ENCODE measurements at regions not wholly inside any gene's neighbourhood (a gene's known extent, or its start where the extent isn't known, plus 50 kb on each side); places are given as distances from the start of the nearest gene placed in this dataset.
"Not testable (repeated sequence)": the region's sequence is repeated elsewhere in the genome, so short reads cannot be mapped to it uniquely, and the experiment has no call there.

DNA sequence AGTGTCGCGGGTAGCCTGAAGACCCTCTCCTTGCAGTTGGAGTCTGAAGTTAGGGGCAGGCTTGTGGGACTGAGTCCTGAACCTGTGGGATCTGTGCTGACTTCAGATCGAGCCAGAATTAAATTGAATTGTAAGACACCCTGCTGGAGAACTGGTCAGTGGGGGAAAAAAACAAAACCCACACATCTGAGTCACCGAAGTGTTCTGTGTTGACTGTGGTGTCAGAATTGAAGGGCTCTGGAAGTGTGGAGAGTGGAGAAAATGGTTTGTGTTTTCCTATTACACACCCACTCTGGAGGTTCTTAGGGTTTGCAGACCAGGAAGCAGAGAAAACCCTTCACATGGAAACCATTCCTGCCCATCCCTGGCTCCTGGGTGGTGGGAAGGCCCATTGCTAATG lies 209.5 kb upstream of the GALNT2 start:
- Mint-ChIP-seq H3K27ac (no peak overlapping the region), H3K4me1 (ENCODE audit: low read depth) (peaks cover 11% of the 10 kb centered on the region), H3K4me3 (no peak overlapping the region), H3K9me3 (no peaks in the 10 kb centered on the region), H3K27me3 (ENCODE audit: low read depth) (peaks cover 5% of the 10 kb centered on the region), H3K36me3 (ENCODE audit: insufficient read depth in 2 of 2) (no peaks in the 10 kb centered on the region)
- DNase-seq, result no peak
- no peak for ATAC-seq (replicated peaks in 1 of 2)

DNA sequence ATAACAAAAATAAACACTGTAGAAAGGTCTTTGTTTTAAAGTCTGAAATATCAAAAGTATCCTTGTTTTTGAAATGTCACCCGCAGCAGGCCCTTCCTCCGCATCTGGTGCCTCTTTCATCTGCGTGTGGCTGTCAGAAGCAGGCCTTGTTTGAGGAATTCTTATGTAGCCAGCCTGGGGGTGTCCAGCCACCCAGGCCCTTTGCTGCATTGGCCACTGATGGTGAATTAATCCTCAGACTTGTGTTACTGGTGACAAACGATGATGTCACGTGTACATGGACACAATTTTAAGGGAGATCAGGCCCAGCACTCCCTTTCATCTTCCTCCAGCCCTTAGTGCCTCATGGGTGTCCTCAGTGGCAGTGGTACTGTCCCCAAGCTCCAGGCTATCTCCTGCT lies 208.0 kb upstream of the GALNT2 start:
- no peak for ATAC-seq (replicated peaks in 1 of 2)
- no peak overlapping the region for H3K4me3 Mint-ChIP-seq
- no peaks in the 10 kb centered on the region for H3K9me3 Mint-ChIP-seq
- no peak overlapping the region for H3K27ac Mint-ChIP-seq
- H3K4me1 Mint-ChIP-seq (ENCODE audit: low read depth), result peaks cover 11% of the 10 kb centered on the region
- peaks cover 6% of the 10 kb centered on the region for H3K27me3 Mint-ChIP-seq (ENCODE audit: low read depth)
- no peak for DNase-seq
- H3K36me3 Mint-ChIP-seq (ENCODE audit: insufficient read depth in 2 of 2), result no peaks in the 10 kb centered on the region

DNA sequence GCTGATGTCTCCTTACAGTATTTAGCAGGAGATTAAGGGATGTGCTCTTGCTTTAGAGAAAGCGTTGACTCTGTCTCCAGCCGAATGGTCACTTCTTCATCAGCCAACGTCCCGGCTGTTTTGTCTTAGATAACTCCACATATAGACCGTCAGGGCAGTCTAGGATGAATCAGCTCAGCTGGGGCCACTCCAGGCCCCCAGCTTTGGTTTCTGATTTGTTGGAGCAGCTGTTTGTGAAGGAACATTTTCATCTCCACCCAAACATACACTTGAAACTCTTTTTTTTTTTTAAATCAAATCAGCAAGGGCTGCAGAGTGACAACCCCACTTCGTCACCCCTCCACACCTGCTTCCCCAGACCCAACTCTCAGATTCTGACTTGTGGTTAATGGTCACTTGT lies 206.1 kb upstream of the GALNT2 start:
- H3K36me3 Mint-ChIP-seq (ENCODE audit: insufficient read depth in 2 of 2), result no peaks in the 10 kb centered on the region
- no peak for ATAC-seq (replicated peaks in 1 of 2)
- no peaks in the 10 kb centered on the region for H3K9me3 Mint-ChIP-seq
- H3K4me1 Mint-ChIP-seq (ENCODE audit: low read depth), result peaks cover 9% of the 10 kb centered on the region
- H3K27me3 Mint-ChIP-seq (ENCODE audit: low read depth), result peaks cover 6% of the 10 kb centered on the region
- H3K27ac Mint-ChIP-seq, result no peak overlapping the region
- DNase-seq, result no peak
- H3K4me3 Mint-ChIP-seq, result no peak overlapping the region

- DNase-seq (no peak), ATAC-seq (replicated peaks in 1 of 2) (peak; percentile 22 to 35)
- peaks cover 6% of the 10 kb centered on the region for H3K27me3 Mint-ChIP-seq (ENCODE audit: low read depth)
- no peaks in the 10 kb centered on the region for H3K36me3 Mint-ChIP-seq (ENCODE audit: insufficient read depth in 2 of 2)
- H3K27ac Mint-ChIP-seq, result no peak overlapping the region
- H3K4me1 Mint-ChIP-seq (ENCODE audit: low read depth), result peaks cover 5% of the 10 kb centered on the region
- H3K4me3 Mint-ChIP-seq, result no peak overlapping the region
- H3K9me3 Mint-ChIP-seq, result no peaks in the 10 kb centered on the region
Observed at GRCh38 chr1:229862017-229862774, 204.8 kb upstream of the GALNT2 start.

- no peaks in the 10 kb centered on the region for H3K9me3 Mint-ChIP-seq
- H3K27me3 Mint-ChIP-seq (ENCODE audit: low read depth), result peaks cover 6% of the 10 kb centered on the region
- H3K27ac Mint-ChIP-seq, result no peak overlapping the region
- peaks cover 5% of the 10 kb centered on the region for H3K4me1 Mint-ChIP-seq (ENCODE audit: low read depth)
- DNase-seq (no peak), ATAC-seq (replicated peaks in 1 of 2) (no peak)
- no peaks in the 10 kb centered on the region for H3K36me3 Mint-ChIP-seq (ENCODE audit: insufficient read depth in 2 of 2)
- H3K4me3 Mint-ChIP-seq, result no peak overlapping the region
Observed at GRCh38 chr1:229863651-229864545, 203.1 kb upstream of the GALNT2 start.

DNA sequence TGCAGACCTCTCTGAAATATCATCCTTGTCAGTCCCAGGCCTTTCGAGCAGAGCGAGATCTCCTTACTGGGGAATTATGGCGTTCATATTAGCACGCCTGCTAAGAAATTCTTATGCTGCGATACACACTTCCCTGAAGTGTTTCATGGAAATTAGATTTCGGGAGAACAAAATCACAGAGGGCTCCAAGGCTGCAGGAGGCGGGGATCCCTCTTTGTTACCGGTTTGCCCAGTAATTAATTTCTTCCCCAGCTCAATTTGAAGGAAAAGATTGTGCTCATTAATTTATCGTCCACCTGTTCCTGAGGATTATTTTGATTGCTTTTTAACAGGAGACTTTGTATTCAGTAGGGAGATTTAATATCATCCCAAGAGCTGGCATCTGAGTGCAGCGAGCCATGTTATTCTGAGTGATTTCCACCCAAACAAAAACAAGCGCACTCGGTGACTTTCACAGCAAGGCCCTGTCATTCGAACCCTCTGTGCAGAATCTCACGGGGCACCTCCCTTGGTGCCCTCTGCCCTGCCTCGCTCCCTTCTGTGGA lies 202.3 kb upstream of the GALNT2 start:
- Mint-ChIP-seq H3K9me3 (no peaks in the 10 kb centered on the region), H3K27me3 (ENCODE audit: low read depth) (peaks cover 13% of the 10 kb centered on the region), H3K36me3 (ENCODE audit: insufficient read depth in 2 of 2) (no peaks in the 10 kb centered on the region), H3K27ac (no peak overlapping the region), H3K4me3 (no peak overlapping the region), H3K4me1 (ENCODE audit: low read depth) (peaks cover 5% of the 10 kb centered on the region)
- no peak for ATAC-seq (replicated peaks in 1 of 2)
- no peak for DNase-seq

DNA sequence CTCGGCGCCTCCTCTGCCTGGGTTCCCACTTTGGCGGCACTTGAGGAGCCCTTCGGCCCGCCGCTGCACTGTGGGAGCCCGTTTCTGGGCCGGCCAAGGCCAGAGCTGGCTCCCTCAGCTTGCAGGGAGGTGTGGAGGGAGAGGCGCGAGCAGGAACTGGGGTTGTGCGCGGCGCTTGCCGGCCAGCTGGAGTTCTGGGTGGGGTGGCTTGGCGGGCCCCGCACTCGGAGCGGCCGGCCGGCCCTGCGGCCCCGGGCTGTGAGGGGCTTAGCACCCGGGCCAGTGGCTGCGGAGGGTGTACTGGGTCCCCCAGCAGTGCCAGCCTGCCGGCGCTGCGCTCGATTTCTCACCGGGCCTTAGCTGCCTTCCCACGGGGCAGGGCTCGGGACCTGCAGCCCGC lies 201.7 kb upstream of the GALNT2 start:
- H3K9me3 Mint-ChIP-seq; ATAC-seq (replicated peaks in 1 of 2); H3K4me1 Mint-ChIP-seq (ENCODE audit: low read depth); H3K4me3 Mint-ChIP-seq; H3K27ac Mint-ChIP-seq; DNase-seq; H3K36me3 Mint-ChIP-seq (ENCODE audit: insufficient read depth in 2 of 2): not testable (repeated sequence)
- peaks cover 14% of the 10 kb centered on the region for H3K27me3 Mint-ChIP-seq (ENCODE audit: low read depth)

DNA sequence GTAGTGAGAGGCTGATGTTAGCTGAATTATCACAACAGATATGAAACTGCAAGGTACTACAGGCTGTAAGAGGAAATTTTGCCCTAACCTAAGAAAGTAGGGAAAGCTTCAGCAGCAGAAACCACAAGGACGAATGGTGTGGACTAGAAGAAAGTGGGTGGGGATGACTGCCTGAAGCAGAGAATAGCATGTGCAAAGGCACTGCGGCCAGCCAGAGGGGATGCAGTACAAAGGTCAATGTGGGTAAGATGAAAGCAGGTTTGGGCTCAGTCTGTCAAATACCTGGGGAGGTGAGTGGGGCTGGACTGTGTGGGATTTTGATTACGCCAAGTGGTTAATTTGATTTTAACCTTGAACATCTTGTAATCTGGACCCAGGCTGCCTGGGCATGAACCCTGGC lies 199.3 kb upstream of the GALNT2 start:
- H3K27me3 Mint-ChIP-seq (ENCODE audit: low read depth), result peaks cover 7% of the 10 kb centered on the region
- H3K9me3 Mint-ChIP-seq, result peaks cover 0 to 2% of the 10 kb centered on the region in 2 donors
- H3K27ac Mint-ChIP-seq, result no peak overlapping the region
- no peak for ATAC-seq (replicated peaks in 1 of 2)
- H3K36me3 Mint-ChIP-seq (ENCODE audit: insufficient read depth in 2 of 2), result no peaks in the 10 kb centered on the region
- no peaks in the 10 kb centered on the region for H3K4me1 Mint-ChIP-seq (ENCODE audit: low read depth)
- no peak overlapping the region for H3K4me3 Mint-ChIP-seq
- no peak for DNase-seq

DNA sequence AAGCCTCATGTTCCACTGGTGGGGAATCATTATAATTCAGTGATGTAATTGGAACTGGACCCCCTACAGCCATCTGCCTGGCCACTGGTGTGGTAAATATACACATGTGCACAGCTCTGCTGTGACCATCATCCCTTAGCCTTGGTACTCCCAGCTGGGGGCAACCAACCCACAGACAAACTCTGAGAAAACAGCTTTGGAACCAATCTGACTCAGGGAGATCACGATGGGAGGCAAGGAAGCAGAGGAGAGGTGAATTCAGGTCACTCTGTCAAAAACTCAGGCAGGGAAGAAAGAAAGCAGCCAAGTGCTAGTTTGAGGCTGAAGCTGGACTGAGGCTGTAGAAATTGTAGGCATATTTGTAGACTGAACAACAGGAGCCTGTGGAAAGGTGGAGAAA lies 197.8 kb upstream of the GALNT2 start:
- Mint-ChIP-seq H3K4me1 (ENCODE audit: low read depth) (no peaks in the 10 kb centered on the region), H3K36me3 (ENCODE audit: insufficient read depth in 2 of 2) (no peaks in the 10 kb centered on the region), H3K4me3 (no peak overlapping the region)

GRCh38 chr1:229869687-229870086 lies 197.4 kb upstream of the GALNT2 start:
- no peaks in the 10 kb centered on the region for H3K4me1 Mint-ChIP-seq (ENCODE audit: low read depth)
- H3K27ac Mint-ChIP-seq, result no peak overlapping the region
- H3K4me3 Mint-ChIP-seq, result no peak overlapping the region
- H3K36me3 Mint-ChIP-seq (ENCODE audit: insufficient read depth in 2 of 2), result no peaks in the 10 kb centered on the region
- H3K27me3 Mint-ChIP-seq (ENCODE audit: low read depth), result peaks cover 7% of the 10 kb centered on the region
- H3K9me3 Mint-ChIP-seq, result peaks cover 0 to 2% of the 10 kb centered on the region in 2 donors
- ATAC-seq (replicated peaks in 1 of 2) (no peak), DNase-seq (no peak)

More for the DNA sequence above, 197.8 kb upstream of the GALNT2 start:
- Mint-ChIP-seq H3K9me3 (peaks cover 0 to 2% of the 10 kb centered on the region in 2 donors), H3K27me3 (ENCODE audit: low read depth) (peaks cover 7% of the 10 kb centered on the region), H3K27ac (no peak overlapping the region)
- no peak for DNase-seq
- no peak for ATAC-seq (replicated peaks in 1 of 2)

DNA sequence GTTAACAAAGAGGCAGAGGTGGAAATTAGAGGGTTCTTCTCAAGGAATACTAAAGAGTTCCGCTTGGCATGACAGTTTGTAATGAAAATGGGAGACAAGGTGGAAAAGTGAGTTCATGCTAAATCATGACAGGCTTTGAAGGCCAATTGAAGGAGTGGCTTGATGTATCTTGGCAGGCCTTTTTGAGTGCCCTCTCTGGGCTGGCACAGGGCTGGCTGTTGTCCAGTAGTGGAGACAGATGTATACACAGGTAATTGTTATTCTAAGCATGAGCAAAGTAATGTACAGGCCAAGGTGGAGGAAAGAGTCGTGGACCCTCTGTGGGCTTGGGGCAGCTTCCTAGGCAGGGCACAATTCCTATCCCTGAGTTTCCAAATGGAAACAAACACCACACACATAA lies 196.7 kb upstream of the GALNT2 start:
- Mint-ChIP-seq H3K9me3 (peaks cover 0 to 2% of the 10 kb centered on the region in 2 donors), H3K4me1 (ENCODE audit: low read depth) (no peaks in the 10 kb centered on the region), H3K27ac (no peak overlapping the region), H3K36me3 (ENCODE audit: insufficient read depth in 2 of 2) (no peaks in the 10 kb centered on the region), H3K27me3 (ENCODE audit: low read depth) (peaks cover 7% of the 10 kb centered on the region), H3K4me3 (no peak overlapping the region)
- DNase-seq (no peak), ATAC-seq (replicated peaks in 1 of 2) (no peak)

DNA sequence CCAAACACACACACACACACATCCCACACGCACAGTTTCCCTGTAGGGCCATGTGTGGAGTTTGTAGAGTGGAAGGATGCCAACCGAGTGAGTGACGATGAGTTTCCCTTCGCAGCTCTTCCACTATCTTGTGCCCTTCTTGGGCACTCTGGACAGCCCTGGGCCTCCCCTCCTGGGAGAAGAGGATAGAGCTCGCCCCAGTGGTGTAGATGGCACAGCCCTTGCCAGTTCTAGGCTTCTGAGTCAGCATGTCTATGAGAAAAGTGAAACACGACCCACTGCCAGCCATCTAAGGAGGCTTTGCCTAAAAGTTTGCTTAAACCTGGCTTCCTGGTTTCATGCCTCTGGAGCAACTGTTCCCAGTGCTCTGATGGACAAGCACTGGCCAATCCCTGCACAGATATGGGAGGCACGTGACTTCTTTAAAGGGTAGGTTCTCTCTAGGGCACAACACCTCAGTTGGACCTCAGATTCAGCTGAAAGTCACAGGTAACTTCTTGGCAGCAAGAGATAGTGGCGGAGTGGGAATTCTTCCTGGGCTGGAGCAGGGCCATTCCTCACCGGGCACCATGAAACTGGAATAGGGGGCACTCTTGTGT lies 195.9 kb upstream of the GALNT2 start:
- ATAC-seq (replicated peaks in 1 of 2), result no peak
- Mint-ChIP-seq H3K27me3 (ENCODE audit: low read depth) (peaks cover 7% of the 10 kb centered on the region), H3K4me3 (no peak overlapping the region)

GRCh38 chr1:229874136-229874535 lies 192.9 kb upstream of the GALNT2 start:
- peaks cover 26% of the 10 kb centered on the region for H3K27me3 Mint-ChIP-seq (ENCODE audit: low read depth)
- H3K4me1 Mint-ChIP-seq (ENCODE audit: low read depth), result no peaks in the 10 kb centered on the region
- no peaks in the 10 kb centered on the region for H3K36me3 Mint-ChIP-seq (ENCODE audit: insufficient read depth in 2 of 2)
- no peak overlapping the region for H3K27ac Mint-ChIP-seq
- H3K9me3 Mint-ChIP-seq, result peaks cover 0 to 2% of the 10 kb centered on the region in 2 donors
- no peak for DNase-seq
- no peak for ATAC-seq (replicated peaks in 1 of 2)
- H3K4me3 Mint-ChIP-seq, result no peak overlapping the region

More for the DNA sequence above, 195.9 kb upstream of the GALNT2 start:
- no peak overlapping the region for H3K27ac Mint-ChIP-seq
- no peak for DNase-seq
- no peaks in the 10 kb centered on the region for H3K36me3 Mint-ChIP-seq (ENCODE audit: insufficient read depth in 2 of 2)
- no peaks in the 10 kb centered on the region for H3K4me1 Mint-ChIP-seq (ENCODE audit: low read depth)
- H3K9me3 Mint-ChIP-seq, result peaks cover 0 to 2% of the 10 kb centered on the region in 2 donors
